Effector memory CD8-positive, alpha-beta T cell (primary cell): ENCODE measurements at regions not wholly inside any gene's neighbourhood (a gene's known extent, or its start where the extent isn't known, plus 50 kb on each side); places are given as distances from the start of the nearest gene placed in this dataset.
"Not testable (repeated sequence)": the region's sequence is repeated elsewhere in the genome, so short reads cannot be mapped to it uniquely, and the experiment has no call there.

Experiments used
- ATAC-seq: fragments of 150-1000 bp; cut with Tn5 transposase; replicated peaks from 2 replicates; pipeline ENCODE4 v1.10.0; 2021; ENCODE audit warnings: mild to moderate bottlenecking, moderate library complexity
- DNase-seq, 3 experiments: peaks; one replicate each; pipeline ENCODE4 v3.0.0; 2021
- H3K27ac Mint-ChIP-seq, 2 donors: one replicate each; pipeline ENCODE4 v1.8.0; 2022; ENCODE audit warnings: mild to moderate bottlenecking in 2 of 2, mixed read lengths in 2 of 2, moderate library complexity in 2 of 2
- H3K27me3 Mint-ChIP-seq, 2 donors: one replicate each; pipeline ENCODE4 v1.8.0; 2022; ENCODE audit warnings: mixed read lengths in 2 of 2
- H3K36me3 Mint-ChIP-seq: one replicate; pipeline ENCODE4 v1.8.0; 2022; ENCODE audit warnings: mild to moderate bottlenecking, moderate library complexity, mixed read lengths; ENCODE audit not compliant: insufficient read depth
- H3K4me1 Mint-ChIP-seq, 2 donors: one replicate each; pipeline ENCODE4 v1.8.0; 2022; ENCODE audit warnings: low read depth in 2 of 2, mixed read lengths in 2 of 2
- H3K4me3 Mint-ChIP-seq, 2 donors: one replicate each; pipeline ENCODE4 v1.8.0; 2022; ENCODE audit warnings: mild to moderate bottlenecking in 2 of 2, mixed read lengths in 2 of 2, moderate library complexity in 2 of 2
- H3K9me3 Mint-ChIP-seq, 2 donors: one replicate each; pipeline ENCODE4 v1.8.0; 2022; ENCODE audit warnings: mixed read lengths in 2 of 2

DNA sequence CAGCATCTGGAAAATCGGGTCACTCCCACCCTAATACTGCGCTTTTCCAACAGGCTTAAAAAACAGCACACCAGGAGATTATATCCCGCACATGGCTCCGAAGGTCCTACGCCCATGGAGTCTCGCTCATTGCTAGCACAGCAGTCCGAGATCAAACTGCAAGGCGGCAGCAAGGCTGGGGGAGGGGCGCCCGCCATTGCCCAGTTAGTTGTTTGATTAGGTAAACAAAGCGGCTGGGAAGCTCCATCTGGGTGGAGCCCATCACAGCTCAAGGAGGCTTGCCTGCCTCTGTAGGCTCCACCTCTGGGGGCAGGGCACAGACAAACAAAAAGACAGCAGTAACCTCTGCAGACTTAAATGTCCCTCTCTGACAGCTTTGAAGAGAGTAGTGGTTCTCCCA, 111.8 kb upstream of the DLG1 start:
- H3K4me1 Mint-ChIP-seq, H3K4me3 Mint-ChIP-seq, H3K36me3 Mint-ChIP-seq, H3K9me3 Mint-ChIP-seq, ATAC-seq, DNase-seq, H3K27ac Mint-ChIP-seq: not testable (repeated sequence)
- H3K27me3 Mint-ChIP-seq: peaks cover 39 to 64% of the 10 kb centered on the region in 2 donors

DNA sequence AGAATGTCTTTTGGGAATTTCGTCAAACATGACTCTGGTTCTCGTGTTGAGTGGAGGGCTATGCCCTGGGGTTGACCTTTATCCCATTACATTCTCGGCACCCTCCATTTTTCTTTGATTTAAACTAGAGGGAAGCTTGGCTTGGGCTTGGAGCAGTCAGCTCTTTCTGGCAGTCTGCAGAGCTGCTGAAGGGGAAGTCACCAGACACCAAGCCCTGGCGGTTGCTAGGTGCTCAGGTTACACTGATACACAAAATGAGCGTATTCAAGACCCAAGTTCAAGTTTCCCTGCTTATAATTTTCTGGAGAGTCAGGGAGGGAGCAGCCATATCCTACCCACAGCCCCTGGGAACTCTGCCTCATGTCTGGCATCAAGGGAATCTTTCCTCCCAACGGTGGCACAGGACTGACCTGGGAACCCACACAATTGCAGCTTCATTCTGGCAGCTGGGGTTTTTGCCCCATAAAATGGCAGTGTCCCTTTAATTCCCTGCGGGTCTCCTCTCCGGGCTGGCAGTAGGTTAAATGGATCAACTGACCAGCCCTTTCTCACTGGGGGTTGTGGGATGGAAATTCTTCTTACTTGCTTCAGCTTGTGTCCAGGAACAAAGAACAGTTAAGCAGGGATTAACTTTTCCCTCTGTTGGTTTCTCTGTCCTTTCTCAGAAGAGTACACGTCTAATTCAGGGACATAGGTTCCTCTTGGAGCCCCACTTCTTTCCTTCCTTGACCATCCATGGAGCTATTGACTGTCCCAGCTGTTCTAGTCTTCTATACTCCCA, 110.0 kb upstream of the DLG1 start:
- DNase-seq (no peak), ATAC-seq (no peak)
- H3K4me1 Mint-ChIP-seq: no peaks in the 10 kb centered on the region
- peaks cover 52 to 71% of the 10 kb centered on the region in 2 donors for H3K27me3 Mint-ChIP-seq
- H3K36me3 Mint-ChIP-seq: no peaks in the 10 kb centered on the region
- no peak overlapping the region for H3K4me3 Mint-ChIP-seq
- no peak overlapping the region for H3K27ac Mint-ChIP-seq
- peaks cover 0 to 1% of the 10 kb centered on the region in 2 donors for H3K9me3 Mint-ChIP-seq

DNA sequence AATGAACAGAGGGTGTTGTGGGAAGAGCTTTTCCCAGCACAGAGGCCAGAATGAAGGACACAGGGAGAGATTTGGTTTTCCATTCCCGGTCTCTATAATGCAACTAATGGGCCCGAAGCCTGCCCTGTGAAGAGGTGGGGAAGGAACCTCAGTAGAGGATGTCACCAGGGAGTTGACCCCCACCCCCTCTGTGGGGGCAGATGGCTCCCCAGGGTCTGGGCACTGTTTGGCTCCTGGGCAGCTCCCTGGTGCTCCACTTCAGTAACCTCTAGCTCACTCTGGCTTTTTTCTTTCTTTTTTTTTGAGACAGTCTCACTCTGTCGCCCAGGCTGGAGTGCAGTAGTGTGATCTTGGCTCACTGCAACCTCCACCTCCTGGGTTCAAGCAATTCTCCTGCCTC, 109.1 kb upstream of the DLG1 start:
- Mint-ChIP-seq H3K36me3 (no peaks in the 10 kb centered on the region), H3K27me3 (peaks cover 48 to 69% of the 10 kb centered on the region in 2 donors), H3K4me3 (no peak overlapping the region), H3K4me1 (no peaks in the 10 kb centered on the region), H3K9me3 (peaks cover 0 to 1% of the 10 kb centered on the region in 2 donors), H3K27ac (no peak overlapping the region)
- ATAC-seq (no peak), DNase-seq (no peak)

DNA sequence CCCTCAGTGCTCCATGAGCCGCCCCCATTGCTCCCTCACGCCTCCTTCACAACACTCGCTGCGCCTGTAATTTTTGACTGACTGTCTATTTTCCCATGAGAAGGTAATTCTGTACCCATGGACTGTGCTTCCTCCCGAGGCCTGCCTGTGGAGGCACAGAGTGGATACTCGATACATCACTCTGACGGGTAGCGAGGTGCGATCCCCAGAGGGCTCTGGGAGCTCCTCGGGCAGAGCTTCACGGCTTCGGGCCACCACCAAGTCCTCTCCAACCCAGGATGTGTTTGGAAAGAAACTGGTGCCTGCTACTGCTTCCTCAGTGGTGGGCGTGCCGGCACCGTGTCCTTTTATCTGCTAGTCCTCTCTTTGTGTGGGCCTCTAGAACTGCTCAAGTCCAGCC, 108.6 kb upstream of the DLG1 start:
- no peak overlapping the region for H3K27ac Mint-ChIP-seq
- H3K36me3 Mint-ChIP-seq: no peaks in the 10 kb centered on the region
- H3K9me3 Mint-ChIP-seq: peaks cover 0 to 1% of the 10 kb centered on the region in 2 donors
- DNase-seq: no peak
- no peak for ATAC-seq
- peaks cover 48 to 68% of the 10 kb centered on the region in 2 donors for H3K27me3 Mint-ChIP-seq
- no peaks in the 10 kb centered on the region for H3K4me1 Mint-ChIP-seq
- no peak overlapping the region for H3K4me3 Mint-ChIP-seq

DNA sequence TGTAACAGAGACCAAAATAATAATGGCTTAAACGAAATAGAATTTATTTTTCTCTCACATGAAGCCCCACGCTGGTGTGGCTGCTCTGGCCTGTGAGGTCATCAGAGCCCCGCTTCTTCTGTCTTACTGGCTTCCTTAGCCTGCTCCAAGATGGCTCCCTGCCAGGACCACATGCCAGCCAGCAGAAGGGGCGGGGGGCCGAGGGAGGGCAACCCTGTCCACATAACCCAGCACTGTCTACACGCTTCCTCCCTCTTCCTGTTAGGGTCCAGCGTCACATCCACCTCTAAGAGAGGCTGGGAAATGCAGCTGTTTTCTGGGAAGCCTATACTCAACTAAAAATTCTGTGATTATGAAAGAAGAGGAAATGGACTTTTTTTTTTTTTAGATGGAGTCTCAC, 107.9 kb upstream of the DLG1 start:
- peaks cover 0 to 1% of the 10 kb centered on the region in 2 donors for H3K9me3 Mint-ChIP-seq
- H3K27me3 Mint-ChIP-seq: peaks cover 48 to 62% of the 10 kb centered on the region in 2 donors
- H3K36me3 Mint-ChIP-seq: no peaks in the 10 kb centered on the region
- no peak overlapping the region for H3K4me3 Mint-ChIP-seq
- no peak overlapping the region for H3K27ac Mint-ChIP-seq
- ATAC-seq (no peak), DNase-seq (no peak)
- no peaks in the 10 kb centered on the region for H3K4me1 Mint-ChIP-seq

DNA sequence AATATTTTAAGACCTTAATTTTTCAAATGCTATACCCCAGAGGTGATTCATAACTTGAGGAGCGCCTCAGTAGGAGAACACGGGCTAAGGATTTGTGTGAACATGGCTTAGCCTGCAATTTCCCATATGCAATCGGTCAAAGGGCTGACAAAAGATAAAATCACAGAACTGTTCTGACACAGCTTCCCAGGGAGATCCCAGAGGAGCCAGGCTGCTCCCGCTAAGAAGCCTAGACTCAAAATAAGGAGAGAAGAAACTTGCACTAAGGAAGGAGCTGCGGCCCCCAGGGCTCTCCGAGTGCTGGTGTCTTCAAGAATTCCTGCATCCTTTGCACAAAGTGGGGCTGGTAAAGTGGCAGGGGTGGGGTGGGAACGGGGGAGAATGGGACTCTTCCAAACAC, 106.3 kb upstream of the DLG1 start:
- H3K27ac Mint-ChIP-seq: no peak overlapping the region
- no peaks in the 10 kb centered on the region for H3K4me1 Mint-ChIP-seq
- H3K9me3 Mint-ChIP-seq: no peaks in the 10 kb centered on the region
- H3K4me3 Mint-ChIP-seq: no peak overlapping the region
- H3K27me3 Mint-ChIP-seq: peaks cover 45 to 57% of the 10 kb centered on the region in 2 donors
- DNase-seq: no peak
- no peak for ATAC-seq
- H3K36me3 Mint-ChIP-seq: no peaks in the 10 kb centered on the region

DNA sequence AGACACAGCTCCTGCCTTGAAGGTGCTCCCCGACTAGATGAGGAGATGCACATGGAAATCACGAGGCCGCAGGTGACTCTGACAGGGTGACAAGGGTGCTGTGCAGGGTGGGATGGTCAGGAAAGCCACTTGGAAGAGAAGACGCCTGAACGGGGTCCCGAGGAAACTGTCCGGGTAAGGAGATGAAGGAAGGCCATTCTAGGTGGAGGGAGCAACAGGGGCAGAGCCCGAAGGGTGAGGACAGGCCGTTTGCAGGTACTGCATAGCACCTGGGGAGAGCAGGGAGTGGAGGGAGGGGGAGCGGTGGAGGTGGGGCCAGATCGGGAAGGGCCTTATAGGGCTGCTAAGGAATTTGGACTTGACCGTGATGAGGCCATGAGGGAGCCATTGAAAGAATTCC, 105.6 kb upstream of the DLG1 start:
- DNase-seq (no peak), ATAC-seq (no peak)
- no peak overlapping the region for H3K27ac Mint-ChIP-seq
- peaks cover 38 to 49% of the 10 kb centered on the region in 2 donors for H3K27me3 Mint-ChIP-seq
- H3K4me1 Mint-ChIP-seq: no peaks in the 10 kb centered on the region
- H3K9me3 Mint-ChIP-seq: no peaks in the 10 kb centered on the region
- no peak overlapping the region for H3K4me3 Mint-ChIP-seq
- no peaks in the 10 kb centered on the region for H3K36me3 Mint-ChIP-seq

DNA sequence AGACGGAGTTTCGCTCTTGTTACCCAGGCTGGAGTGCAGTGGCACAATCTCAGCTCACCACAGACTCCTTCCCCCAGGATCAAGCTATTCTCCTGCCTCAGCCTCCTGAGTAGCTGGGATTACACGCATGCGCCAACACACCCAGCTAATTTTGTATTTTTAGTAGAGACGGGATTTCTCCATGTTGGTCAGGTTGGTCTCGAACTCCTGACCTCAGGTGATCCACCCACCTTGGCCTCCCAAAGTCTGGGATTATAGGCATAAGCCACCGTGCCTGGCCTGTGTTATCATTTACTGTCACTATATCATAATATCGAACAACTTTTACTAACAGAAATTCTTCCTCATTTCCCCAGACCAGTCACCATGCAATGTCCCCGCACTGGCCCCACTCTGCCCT, 104.0 kb upstream of the DLG1 start:
- H3K27me3 Mint-ChIP-seq: peaks cover 26 to 36% of the 10 kb centered on the region in 2 donors
- ATAC-seq, H3K4me1 Mint-ChIP-seq, H3K36me3 Mint-ChIP-seq, DNase-seq, H3K27ac Mint-ChIP-seq, H3K4me3 Mint-ChIP-seq, H3K9me3 Mint-ChIP-seq: not testable (repeated sequence)

DNA sequence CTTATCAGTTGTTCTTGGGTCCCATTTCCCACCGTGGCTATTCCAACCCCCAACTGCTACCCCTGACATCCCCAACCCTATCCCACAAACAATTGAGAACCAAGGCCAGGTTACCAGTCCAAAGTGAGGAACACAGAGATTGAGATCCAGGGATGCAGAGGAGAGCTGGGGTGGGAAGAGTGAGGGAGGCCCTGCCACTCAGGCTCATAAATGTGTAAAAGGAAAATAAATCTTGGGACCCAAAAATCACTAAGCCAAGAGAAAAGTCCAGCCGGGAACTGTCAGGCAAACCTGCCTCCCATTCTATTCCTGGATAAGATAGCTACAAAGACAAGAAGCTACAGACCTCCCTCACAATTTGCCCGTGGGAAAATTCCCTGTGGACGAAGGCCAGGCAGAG, 101.1 kb upstream of the DLG1 start:
- no peak overlapping the region for H3K27ac Mint-ChIP-seq
- DNase-seq: no peak
- no peak for ATAC-seq
- H3K36me3 Mint-ChIP-seq: no peaks in the 10 kb centered on the region
- peaks cover 26 to 33% of the 10 kb centered on the region in 2 donors for H3K27me3 Mint-ChIP-seq
- peaks cover 1 to 3% of the 10 kb centered on the region in 2 donors for H3K4me1 Mint-ChIP-seq
- no peak overlapping the region for H3K4me3 Mint-ChIP-seq
- no peaks in the 10 kb centered on the region for H3K9me3 Mint-ChIP-seq

DNA sequence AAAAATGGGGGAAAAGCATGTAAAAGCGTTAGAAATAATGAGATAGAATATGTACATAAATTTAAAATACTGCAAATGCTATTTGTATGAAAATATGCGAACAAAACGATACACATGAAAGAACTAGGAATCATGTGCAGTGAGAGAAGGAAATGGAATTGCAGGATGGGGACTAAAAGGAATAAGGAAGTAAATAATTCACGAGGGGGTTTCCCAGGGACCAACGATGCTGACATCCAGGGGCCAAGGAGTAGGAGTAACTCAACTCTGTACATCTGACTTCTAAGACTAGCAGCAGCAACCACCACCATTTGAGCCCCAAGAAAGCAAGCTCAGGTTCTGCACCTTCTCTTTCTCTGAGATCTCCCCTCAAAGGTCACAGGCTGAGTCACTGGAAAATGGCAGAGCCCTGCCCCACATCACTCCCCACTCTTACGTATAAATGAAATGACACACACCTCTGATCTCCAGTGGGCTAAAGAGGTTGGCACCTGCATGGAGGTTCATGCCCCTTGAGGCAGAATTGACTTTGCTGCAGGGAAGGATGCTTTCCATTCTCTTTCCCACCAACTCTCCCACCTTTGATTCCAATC, 100.0 kb upstream of the DLG1 start:
- H3K36me3 Mint-ChIP-seq: no peaks in the 10 kb centered on the region
- DNase-seq (no peak), ATAC-seq (no peak)
- no peak overlapping the region for H3K4me3 Mint-ChIP-seq
- no peaks in the 10 kb centered on the region for H3K9me3 Mint-ChIP-seq
- H3K4me1 Mint-ChIP-seq: peaks cover 6 to 14% of the 10 kb centered on the region in 2 donors
- H3K27ac Mint-ChIP-seq: no peak overlapping the region
- H3K27me3 Mint-ChIP-seq: peaks cover 25 to 34% of the 10 kb centered on the region in 2 donors

DNA sequence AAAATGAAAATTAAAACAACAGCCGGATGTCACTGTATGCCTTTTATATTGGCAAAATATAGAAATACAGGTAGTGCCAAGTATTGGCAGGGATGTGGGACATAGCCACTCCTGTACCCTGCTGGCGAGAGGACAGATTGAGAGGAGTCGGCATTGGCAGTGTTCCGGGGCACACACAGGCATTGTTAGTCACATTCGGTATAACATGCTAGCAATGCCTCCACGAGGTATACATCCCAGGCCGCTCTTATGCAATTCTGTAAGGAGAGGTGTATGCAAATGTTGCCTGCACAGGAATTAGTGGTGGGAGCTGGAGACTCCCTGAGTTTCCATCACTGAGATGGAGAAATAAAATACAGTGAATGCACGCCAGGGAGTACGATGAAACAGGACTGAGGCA, 99.4 kb upstream of the DLG1 start:
- peaks cover 29 to 36% of the 10 kb centered on the region in 2 donors for H3K27me3 Mint-ChIP-seq
- no peak overlapping the region for H3K27ac Mint-ChIP-seq
- DNase-seq: no peak
- no peak overlapping the region for H3K4me3 Mint-ChIP-seq
- no peaks in the 10 kb centered on the region for H3K36me3 Mint-ChIP-seq
- ATAC-seq: no peak
- no peaks in the 10 kb centered on the region for H3K9me3 Mint-ChIP-seq
- peaks cover 6 to 16% of the 10 kb centered on the region in 2 donors for H3K4me1 Mint-ChIP-seq

DNA sequence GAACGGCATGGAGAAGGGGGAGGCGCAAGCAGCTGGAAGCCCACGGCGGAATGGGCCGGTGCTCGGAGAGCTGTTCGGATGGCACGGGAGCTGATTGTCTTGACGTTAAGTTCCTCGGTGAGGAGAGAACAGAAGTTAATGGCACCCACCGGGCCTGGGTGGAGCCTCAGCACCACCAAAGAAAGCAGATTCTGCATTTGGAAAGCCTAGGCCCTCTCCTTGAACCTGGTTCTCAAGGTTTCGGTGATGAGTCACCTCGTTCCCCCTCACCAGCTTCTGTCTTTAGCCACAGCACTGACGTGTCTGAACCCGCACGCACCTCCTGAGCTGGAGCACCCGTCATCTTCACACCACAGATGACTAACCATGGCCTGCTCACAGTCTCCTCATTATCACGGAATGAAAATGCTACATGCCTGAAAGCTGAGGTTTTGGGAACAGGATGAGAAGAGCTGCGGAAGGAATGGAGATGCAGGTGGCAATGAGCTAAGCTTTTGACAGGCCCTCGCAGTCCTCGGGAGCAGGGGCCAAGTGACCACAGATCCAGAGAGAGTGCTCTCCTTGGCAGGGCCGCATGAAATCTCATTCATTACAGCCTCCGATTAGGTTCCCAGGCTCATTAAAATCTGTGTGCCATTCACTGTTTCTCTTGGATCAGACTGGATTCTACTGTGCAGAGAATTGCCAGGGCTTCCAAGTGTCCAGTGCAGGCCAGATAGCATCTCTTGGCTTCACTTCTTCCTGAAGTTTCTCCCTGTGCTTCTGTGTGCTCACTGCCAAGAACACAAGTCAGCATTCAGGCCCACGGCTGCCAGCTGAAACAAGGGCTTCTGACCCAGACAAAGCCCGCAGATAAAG, 96.3 kb upstream of the DLG1 start:
- Mint-ChIP-seq H3K9me3 (no peaks in the 10 kb centered on the region), H3K4me3 (peak overlapping the region; percentile 48 to 49), H3K27ac (peak overlapping the region; percentile 11 to 57), H3K27me3 (peaks cover 27 to 37% of the 10 kb centered on the region in 2 donors), H3K4me1 (peaks cover 6 to 16% of the 10 kb centered on the region in 2 donors), H3K36me3 (no peaks in the 10 kb centered on the region)
- DNase-seq (peak; percentile 7 to 36 (median 19)), ATAC-seq (peak; percentile 95)

DNA sequence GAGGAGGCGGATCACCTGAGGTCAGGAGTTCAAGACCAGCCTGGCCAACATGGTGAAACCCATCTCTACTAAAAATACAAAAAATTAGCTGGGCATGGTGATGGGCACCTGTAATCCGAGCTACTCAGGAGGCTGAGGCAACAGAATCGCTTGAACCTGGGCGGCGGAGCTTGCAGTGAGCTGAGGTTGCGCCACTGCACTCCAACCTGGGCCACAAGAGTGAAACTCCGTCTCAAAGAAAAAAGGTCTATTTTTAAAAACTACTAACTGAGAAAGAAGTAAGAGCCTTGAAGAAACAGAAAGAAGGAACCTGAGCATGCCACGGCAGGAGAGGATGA, 95.7 kb upstream of the DLG1 start:
- Mint-ChIP-seq H3K27ac (peak overlapping the region; percentile 11 to 57), H3K27me3 (peaks cover 30 to 37% of the 10 kb centered on the region in 2 donors), H3K4me1 (peaks cover 6 to 16% of the 10 kb centered on the region in 2 donors), H3K4me3 (peak overlapping the region; percentile 48 to 49)
- H3K36me3 Mint-ChIP-seq, ATAC-seq, H3K9me3 Mint-ChIP-seq, DNase-seq: not testable (repeated sequence)
